PFSK-1 (cell line): ENCODE measurements at regions not wholly inside any gene's neighbourhood (a gene's known extent, or its start where the extent isn't known, plus 50 kb on each side); places are given as distances from the start of the nearest gene placed in this dataset.

ENCODE experiments used
- FOXP2 ChIP-seq: optimal IDR thresholded peaks from 2 replicates; pipeline ENCODE3; 2011; ENCODE audit warnings: borderline replicate concordance, control low read depth, inconsistent platforms; ENCODE audit not compliant: insufficient read depth; ENCODE audit errors: extremely low read length, extremely low read depth
- POLR2AphosphoS5 ChIP-seq: IDR thresholded peaks from 2 replicates; pipeline ENCODE4 v1.6.1; 2012; ENCODE audit warnings: low read depth, mild to moderate bottlenecking, control low read depth, low read length, moderate library complexity
- REST ChIP-seq, 2 experiments: IDR thresholded peaks; 2 replicates each; pipeline versions ENCODE4 v1.6.1 to v1.8.0; 2011 to 2012; ENCODE audit warnings: low read depth in 2 of 2, low read length in 2 of 2, control low read depth in 1 of 2, inconsistent platforms in 1 of 2, mild to moderate bottlenecking in 1 of 2, moderate library complexity in 1 of 2; ENCODE audit not compliant: insufficient read depth in 1 of 2
- SIN3A ChIP-seq: IDR thresholded peaks from 2 replicates; pipeline ENCODE4 v1.6.1; 2012; ENCODE audit warnings: mild to moderate bottlenecking, low read length, moderate library complexity, borderline replicate concordance; ENCODE audit not compliant: insufficient read depth
- TAF1 ChIP-seq: IDR thresholded peaks from 2 replicates; pipeline ENCODE4 v1.6.1; 2012; ENCODE audit warnings: low read length, control low read depth, borderline replicate concordance; ENCODE audit not compliant: insufficient read depth

- TF ChIP-seq SIN3A: no peak
- TF ChIP-seq FOXP2: no peak
- TF ChIP-seq TAF1: no peak
- TF ChIP-seq REST (IDR thresholded peaks at IDR 0.05; ENCODE audit: insufficient read depth in 1 of 2, low read depth in 2 of 2, low read length in 2 of 2): no peak
- no peak for TF ChIP-seq POLR2AphosphoS5
Measured at GRCh38 chr20:22348010-22348409, 236.4 kb downstream of the FOXA2 start.
